GM18858 (cell line): ENCODE measurements at regions not wholly inside any gene's neighbourhood (a gene's known extent, or its start where the extent isn't known, plus 50 kb on each side); places are given as distances from the start of the nearest gene placed in this dataset.
"Not testable (repeated sequence)": the region's sequence is repeated elsewhere in the genome, so short reads cannot be mapped to it uniquely, and the experiment has no call there.

Source experiments
- ATAC-seq: cut with Tn5 transposase; IDR thresholded peaks from one replicate; pipeline ENCODE4 v1.9.1; 2021; ENCODE audit not compliant: unreplicated experiment

- no peak for ATAC-seq
Measured at GRCh38 chr1:113292603-113293255, 97.6 kb upstream of the MAGI3 start.

GRCh38 chr1:113293256-113293626 is 97.1 kb upstream of the MAGI3 start:
- ATAC-seq, result no peak

DNA sequence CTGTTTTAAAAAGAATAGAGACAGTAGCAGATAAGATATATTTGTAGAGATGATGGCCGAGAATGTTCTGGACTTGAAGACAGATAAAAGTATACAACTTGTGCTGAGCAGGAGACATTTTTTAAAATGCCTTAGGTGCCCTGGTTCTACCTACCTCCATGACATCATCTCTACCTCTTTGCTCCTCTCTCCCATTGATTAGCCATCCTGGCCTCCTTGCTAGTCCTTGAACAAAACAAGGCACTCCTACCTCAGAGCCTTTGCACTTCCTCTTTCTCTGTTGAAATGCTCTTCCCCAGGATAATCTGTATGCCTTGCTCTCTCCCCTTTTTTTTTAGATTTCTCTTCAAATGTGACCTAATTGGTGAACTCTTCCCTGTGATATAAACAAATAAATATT is 92.6 kb upstream of the MAGI3 start:
- ATAC-seq, result no peak

GRCh38 chr1:113298941-113299340 is 91.4 kb upstream of the MAGI3 start:
- ATAC-seq, result no peak

GRCh38 chr1:113302636-113303035 is 87.7 kb upstream of the MAGI3 start:
- ATAC-seq, result no peak

GRCh38 chr1:113303267-113303666 is 87.0 kb upstream of the MAGI3 start:
- ATAC-seq, result no peak

- ATAC-seq, result not testable (repeated sequence)
Measured at GRCh38 chr1:113305029-113305428, 85.3 kb upstream of the MAGI3 start.

GRCh38 chr1:113307771-113308445 is 82.4 kb upstream of the MAGI3 start:
- ATAC-seq, result no peak

DNA sequence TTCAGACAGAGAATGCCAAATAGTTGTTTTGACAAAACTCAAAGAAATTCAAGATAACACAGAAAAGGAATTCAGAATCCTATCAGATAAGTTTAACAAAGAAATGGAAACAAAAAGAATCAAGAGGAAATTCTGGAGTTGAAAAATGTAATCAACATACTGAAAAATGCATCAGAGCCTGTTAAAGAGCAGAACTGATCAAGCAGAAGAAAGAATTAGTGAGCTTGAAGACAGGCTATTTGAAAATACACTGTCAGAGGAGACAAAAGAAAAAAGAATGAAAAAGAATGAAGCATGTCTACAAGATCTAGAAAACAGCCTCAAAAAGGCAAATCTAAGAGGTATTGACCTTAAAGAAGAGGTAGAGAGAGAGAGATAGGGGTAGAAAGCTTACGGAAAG is 77.7 kb upstream of the MAGI3 start:
- not testable (repeated sequence) for ATAC-seq

DNA sequence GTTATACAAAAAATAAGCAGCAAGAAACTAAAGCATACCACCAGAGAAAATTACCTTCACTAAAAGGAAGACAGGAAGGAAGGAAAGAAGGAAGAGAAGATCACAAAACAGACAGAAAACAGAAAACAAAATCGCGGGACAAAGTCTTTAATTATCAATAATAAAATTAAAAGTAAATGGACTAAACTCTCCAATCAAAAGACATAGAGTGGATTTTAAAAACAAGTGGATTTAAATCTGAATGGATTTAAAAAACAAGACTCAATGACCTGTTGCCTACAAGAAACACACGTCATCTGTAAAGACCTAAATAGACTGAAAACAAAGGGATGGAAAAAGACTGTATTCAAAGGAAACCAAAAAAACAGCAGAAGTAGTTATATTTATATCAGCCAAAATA is 75.7 kb upstream of the MAGI3 start:
- ATAC-seq, result no peak

DNA sequence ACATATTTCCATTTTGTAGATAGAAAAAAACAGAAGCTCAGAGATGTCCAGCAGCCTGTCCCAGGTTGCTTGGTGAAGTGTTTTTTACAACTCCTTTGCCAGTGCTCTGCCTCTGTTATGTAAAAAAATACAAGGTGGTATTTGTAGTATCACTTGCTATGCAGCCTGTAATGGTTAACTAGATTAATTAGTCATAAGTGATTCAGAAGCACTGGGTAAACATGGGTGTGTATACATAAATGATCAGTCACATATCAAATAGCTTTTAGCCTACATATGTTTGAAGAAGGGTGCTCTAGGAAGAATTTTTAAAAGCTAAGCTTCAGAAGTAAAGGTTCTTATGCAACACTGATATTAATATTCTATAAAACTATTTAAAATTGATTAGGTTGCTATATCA is 70.0 kb upstream of the MAGI3 start:
- no peak for ATAC-seq

- ATAC-seq, result no peak
Measured at GRCh38 chr1:113320972-113321680, 69.2 kb upstream of the MAGI3 start.

GRCh38 chr1:113321771-113322387 is 68.4 kb upstream of the MAGI3 start:
- no peak for ATAC-seq

- no peak for ATAC-seq
Measured at GRCh38 chr1:113322439-113322838, 67.9 kb upstream of the MAGI3 start.

- ATAC-seq, result no peak
Measured at GRCh38 chr1:113325022-113325421, 65.3 kb upstream of the MAGI3 start.

- ATAC-seq, result no peak
Measured at GRCh38 chr1:113326976-113327375, 63.3 kb upstream of the MAGI3 start.

GRCh38 chr1:113333056-113333455 is 57.3 kb upstream of the MAGI3 start:
- ATAC-seq, result no peak

- ATAC-seq, result no peak
Measured at GRCh38 chr1:113340038-113340437, 50.3 kb upstream of the MAGI3 start.
